GM21723 (cell line): ENCODE measurements at regions not wholly inside any gene's neighbourhood (a gene's known extent, or its start where the extent isn't known, plus 50 kb on each side); places are given as distances from the start of the nearest gene placed in this dataset.
"Not testable (repeated sequence)": the region's sequence is repeated elsewhere in the genome, so short reads cannot be mapped to it uniquely, and the experiment has no call there.

Experiments used
- ATAC-seq: cut with Tn5 transposase; IDR thresholded peaks from one replicate; pipeline ENCODE4 v1.9.1; 2021; ENCODE audit warnings: mild to moderate bottlenecking, moderate library complexity; ENCODE audit not compliant: unreplicated experiment

DNA sequence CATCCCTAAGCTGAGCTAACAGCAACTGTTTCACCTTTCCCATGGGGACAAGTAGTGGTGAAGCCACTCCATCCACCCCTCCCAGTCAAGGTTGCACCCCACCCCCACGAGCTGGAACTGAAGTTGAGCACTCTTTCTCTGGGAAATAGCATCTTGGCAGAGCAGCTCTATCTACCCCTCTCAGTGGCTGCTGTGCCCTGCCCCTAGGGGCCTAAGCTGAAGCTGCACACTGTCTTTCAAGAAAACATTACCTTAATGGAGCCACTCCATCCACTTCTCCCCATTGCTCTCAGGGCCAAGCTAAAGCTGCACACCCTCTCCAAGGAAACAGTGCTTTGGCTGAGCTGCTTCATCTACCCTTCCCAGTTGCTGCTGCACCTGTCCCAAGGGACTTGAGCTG lies 170.6 kb upstream of the CCDC196 start:
- no peak for ATAC-seq

DNA sequence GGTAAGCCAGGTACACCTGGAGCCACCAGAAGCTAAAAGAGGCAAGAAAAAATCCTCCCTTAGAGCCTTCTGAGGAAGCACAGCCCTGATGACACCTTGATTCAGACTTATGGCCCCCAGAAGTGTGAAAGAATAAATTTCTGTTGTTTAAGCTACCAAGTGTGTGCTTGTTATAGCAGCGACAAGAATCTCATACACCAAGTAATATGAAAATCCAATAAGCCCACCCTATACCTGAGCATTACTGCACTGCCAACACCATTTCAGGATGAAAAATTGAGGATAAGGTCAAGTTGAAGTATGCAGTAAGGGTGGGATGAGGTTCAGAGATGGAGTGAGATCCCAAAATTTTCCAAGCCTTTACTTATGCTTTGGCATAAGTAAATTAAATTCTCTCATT lies 163.6 kb upstream of the CCDC196 start:
- no peak for ATAC-seq

- no peak for ATAC-seq
Observed at GRCh38 chr14:66330228-66330627, 155.9 kb upstream of the CCDC196 start.

- ATAC-seq: no peak
Observed at GRCh38 chr14:66330916-66331315, 155.3 kb upstream of the CCDC196 start.

- ATAC-seq: not testable (repeated sequence)
Observed at GRCh38 chr14:66333293-66333692, 152.9 kb upstream of the CCDC196 start.

DNA sequence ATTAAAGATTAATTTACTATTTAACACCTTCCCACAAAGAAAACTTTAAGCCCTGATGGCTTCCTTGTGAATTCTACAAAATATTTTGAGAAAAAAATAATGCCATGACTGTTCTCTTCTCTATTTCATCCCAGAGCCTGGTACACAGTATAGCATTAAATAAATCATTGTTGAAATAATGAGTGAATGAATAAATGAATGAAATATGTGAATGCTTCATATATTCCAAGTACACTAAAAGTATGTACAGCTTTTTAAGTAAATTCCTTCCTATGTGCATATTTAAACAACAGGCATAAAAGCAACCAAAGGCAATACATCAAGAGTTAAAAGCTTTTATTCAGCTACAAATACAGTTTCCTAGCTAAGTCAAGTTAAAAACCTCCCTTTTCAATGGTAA lies 144.9 kb upstream of the CCDC196 start:
- no peak for ATAC-seq

DNA sequence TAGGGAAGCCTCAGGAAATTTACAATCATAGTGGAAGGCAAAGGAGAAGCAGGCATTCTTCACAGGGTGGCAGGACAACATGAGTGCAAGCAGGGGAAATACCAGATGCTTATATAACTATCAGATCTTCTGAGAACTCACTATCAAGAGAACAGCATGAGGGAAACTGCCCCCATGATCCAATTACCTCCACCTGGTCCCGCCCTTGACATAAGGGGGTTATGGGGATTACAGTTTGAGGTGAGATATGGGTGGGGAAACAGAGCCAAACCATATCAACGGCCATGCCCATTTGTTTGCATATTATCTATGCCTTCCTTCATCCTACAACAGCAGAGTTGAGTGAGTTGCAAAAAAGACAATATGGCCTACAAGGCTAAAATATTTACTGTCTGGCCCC lies 140.2 kb upstream of the CCDC196 start:
- ATAC-seq: no peak

- no peak for ATAC-seq
Observed at GRCh38 chr14:66351310-66351709, 134.9 kb upstream of the CCDC196 start.

GRCh38 chr14:66359500-66359899 lies 126.7 kb upstream of the CCDC196 start:
- no peak for ATAC-seq

- no peak for ATAC-seq
Observed at GRCh38 chr14:66360366-66360926, 125.7 kb upstream of the CCDC196 start.

GRCh38 chr14:66361013-66361412 lies 125.2 kb upstream of the CCDC196 start:
- ATAC-seq: no peak

- ATAC-seq: no peak
Observed at GRCh38 chr14:66365388-66365787, 120.8 kb upstream of the CCDC196 start.

GRCh38 chr14:66369157-66369697 lies 116.9 kb upstream of the CCDC196 start:
- ATAC-seq: no peak

DNA sequence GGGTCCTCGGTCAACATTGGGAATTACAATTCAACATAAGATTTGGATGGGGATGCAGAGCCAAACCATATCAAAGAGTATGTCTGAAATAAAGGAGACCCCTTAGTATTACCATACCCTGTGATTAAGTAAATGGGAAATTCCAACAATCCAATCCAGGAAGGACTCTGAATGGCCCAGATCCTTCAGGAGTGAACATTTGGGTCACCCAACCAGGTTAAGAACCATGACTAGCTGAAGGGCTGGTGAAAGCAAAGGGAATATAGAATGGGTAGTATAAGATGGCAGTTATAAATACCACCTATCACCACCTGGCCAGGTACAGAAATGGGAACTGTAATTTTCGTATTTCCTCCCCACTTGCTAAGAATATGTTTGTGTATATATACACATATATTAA lies 114.4 kb upstream of the CCDC196 start:
- no peak for ATAC-seq

GRCh38 chr14:66375046-66375964 lies 110.9 kb upstream of the CCDC196 start:
- no peak for ATAC-seq

DNA sequence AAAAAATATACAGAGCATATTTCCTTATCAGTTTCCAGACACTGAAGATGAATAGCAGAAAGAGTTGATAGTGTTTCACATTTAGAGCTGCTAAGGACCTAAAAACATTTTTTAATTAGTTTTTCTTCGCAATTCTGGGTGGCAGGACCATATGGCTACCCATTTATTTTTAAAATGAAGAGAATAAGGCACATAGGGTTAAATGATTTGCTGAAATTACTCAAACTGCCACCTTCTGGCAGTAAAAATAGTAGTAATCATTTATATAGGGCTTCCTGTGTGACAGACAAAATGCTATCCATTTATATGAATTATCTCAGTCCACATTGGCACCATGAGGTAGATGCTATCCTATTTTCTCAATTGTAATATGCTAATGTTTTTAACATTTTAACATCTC lies 108.6 kb upstream of the CCDC196 start:
- no peak for ATAC-seq

GRCh38 chr14:66378712-66379505 lies 107.3 kb upstream of the CCDC196 start:
- ATAC-seq: no peak

GRCh38 chr14:66380143-66380542 lies 106.0 kb upstream of the CCDC196 start:
- no peak for ATAC-seq

DNA sequence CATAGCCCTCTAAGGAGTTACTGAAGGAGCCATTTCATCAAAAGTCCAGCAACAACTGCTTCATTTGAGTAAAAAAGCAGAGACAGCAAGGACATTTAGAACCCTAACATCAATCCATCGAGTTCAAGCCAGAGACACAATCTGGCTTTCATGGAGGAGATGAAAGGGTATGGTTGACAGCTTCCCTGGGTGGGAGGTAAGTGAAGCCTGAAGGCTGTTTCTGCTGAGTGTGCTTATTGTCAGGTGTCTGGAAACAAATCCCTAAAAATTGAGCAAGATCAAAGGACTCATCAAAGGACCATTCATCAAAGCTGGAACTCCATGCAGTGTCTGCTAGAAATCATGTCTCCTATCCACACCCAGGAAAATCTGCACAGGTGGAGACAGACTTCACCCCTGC lies 104.4 kb upstream of the CCDC196 start:
- ATAC-seq: no peak

DNA sequence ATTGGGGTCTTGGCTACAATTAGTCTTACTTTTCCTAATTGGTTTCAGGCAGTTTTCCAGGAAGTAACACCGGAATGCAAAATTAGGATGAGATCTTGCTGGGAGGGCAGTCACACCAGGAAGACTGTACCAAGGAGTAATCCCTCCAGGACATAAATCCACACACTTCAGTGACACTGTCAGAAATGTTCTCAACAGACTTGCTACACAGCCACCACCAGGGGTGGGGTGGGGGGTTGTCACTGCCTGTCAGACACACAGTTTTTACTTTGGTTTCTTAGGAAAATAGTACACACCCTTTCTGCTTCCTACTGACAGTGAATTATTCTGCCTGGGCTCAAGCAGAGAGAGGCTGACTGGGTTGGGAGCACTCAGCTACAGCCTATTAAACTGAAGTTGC lies 102.9 kb upstream of the CCDC196 start:
- no peak for ATAC-seq

DNA sequence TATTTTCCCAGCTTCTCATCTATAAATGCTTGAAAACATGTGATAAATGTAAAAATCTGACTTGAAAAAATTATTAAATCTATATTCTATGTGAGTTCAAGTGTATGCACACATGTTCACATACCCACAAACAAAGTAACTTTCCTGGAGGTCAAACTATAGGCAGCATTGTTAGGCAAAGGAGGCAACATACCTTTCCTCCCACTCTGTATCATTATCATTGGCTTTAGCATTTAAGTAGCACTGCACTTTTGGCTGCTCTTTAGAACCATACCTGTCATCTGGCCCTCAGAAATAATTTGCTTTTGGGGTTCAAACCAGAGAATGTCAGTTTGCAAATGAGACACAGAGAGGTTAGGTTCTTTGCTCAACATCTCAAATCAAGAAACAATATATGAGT lies 102.4 kb upstream of the CCDC196 start:
- ATAC-seq: no peak
